ENCODE measurements at regions not wholly inside any gene's neighbourhood (a gene's known extent, or its start where the extent isn't known, plus 50 kb on each side); places are given as distances from the start of the nearest gene placed in this dataset.

- H3K9me3 ChIP-seq = no peaks in the 10 kb centered on the region
- no peak overlapping the region for H3K27ac ChIP-seq (ENCODE audit: low read depth in 2 of 2, low read length in 1 of 2)
- H3K9ac ChIP-seq = no peak overlapping the region
Observed at GRCh38 chr4:27161191-27161590, 300.6 kb downstream of the STIM2 start.

More at GRCh38 chr4:27161191-27161590, 300.6 kb downstream of the STIM2 start:
- Histone ChIP-seq H3F3A (replicated peaks; ENCODE audit: insufficient read depth) (no peaks in the 10 kb centered on the region), H3K36me3 (replicated peaks in 1 of 2; ENCODE audit: control insufficient read depth in 1 of 2, insufficient read depth in 2 of 2, low read length in 1 of 2) (no peaks in the 10 kb centered on the region), H3K4me1 (ENCODE audit: control insufficient read depth in 1 of 2, insufficient read depth in 2 of 2, low read depth in 1 of 2, low read length in 1 of 2) (no peaks in the 10 kb centered on the region), H3K27me3 (ENCODE audit: insufficient read depth) (no peaks in the 10 kb centered on the region), H2AFZ (ENCODE audit: low read depth) (no peak overlapping the region), H4K20me1 (ENCODE audit: insufficient read depth) (no peaks in the 10 kb centered on the region), H3K4me2 (no peak overlapping the region), H3K4me3 (ENCODE audit: low read depth in 2 of 2, low read length in 1 of 2) (no peak overlapping the region), H3K9me2 (no peaks in the 10 kb centered on the region), H3K79me2 (ENCODE audit: insufficient read depth) (no peaks in the 10 kb centered on the region)
- DNase-seq = no peak
- no peak for TF ChIP-seq IRF3 (IDR thresholded peaks at IDR 0.05; ENCODE audit: low read depth, low read length)
- TF ChIP-seq TCF12 (IDR thresholded peaks at IDR 0.05) = no peak
- no peak for TF ChIP-seq RAD21 (IDR thresholded peaks at IDR 0.05; ENCODE audit: low read length)
- TF ChIP-seq PBX3 (IDR thresholded peaks at IDR 0.05) = no peak
- no peak for TF ChIP-seq EP300 (IDR thresholded peaks at IDR 0.05; ENCODE audit: borderline replicate concordance in 1 of 2, low read depth in 1 of 2, low read length in 1 of 2)
- no peak for TF ChIP-seq GABPA (IDR thresholded peaks at IDR 0.05; ENCODE audit: low read depth)
- no peak for TF ChIP-seq CTCF (IDR thresholded peaks at IDR 0.05)
- no peak for TF ChIP-seq ELF1 (IDR thresholded peaks at IDR 0.05)
- no peak for TF ChIP-seq GATA2 (CRISPR knock-in tag; IDR thresholded peaks at IDR 0.05)
- TF ChIP-seq MXI1 (IDR thresholded peaks at IDR 0.05; ENCODE audit: low read depth, low read length) = no peak
- no peak for TF ChIP-seq TEAD4 (IDR thresholded peaks at IDR 0.05; ENCODE audit: borderline replicate concordance, insufficient read depth)
- TF ChIP-seq MAX (IDR thresholded peaks at IDR 0.05; ENCODE audit: low read depth) = no peak
- no peak for TF ChIP-seq NFIC (IDR thresholded peaks at IDR 0.05; ENCODE audit: borderline replicate concordance)
- no peak for TF ChIP-seq CHD2 (IDR thresholded peaks at IDR 0.05; ENCODE audit: low read length, partially characterized antibody)
- TF ChIP-seq RCOR1 (IDR thresholded peaks at IDR 0.05; ENCODE audit: low read length) = no peak
- no peak for TF ChIP-seq USF2 (IDR thresholded peaks at IDR 0.05; ENCODE audit: borderline replicate concordance, low read depth, low read length)
- TF ChIP-seq SIN3A (IDR thresholded peaks at IDR 0.05; ENCODE audit: borderline replicate concordance, low read depth, low read length) = no peak
- no peak for TF ChIP-seq SMC3 (IDR thresholded peaks at IDR 0.05; ENCODE audit: low read depth, low read length)
- ChIA-PET CTCF (no interaction called here), POLR2A (no interaction called here)
- 21% methylated on average over 4 of the region's 4 CpGs for WGBS (ENCODE audit: low lambda C conversion rate)

Data from SK-N-SH (cell line).